ENCODE measurements at regions not wholly inside any gene's neighbourhood (a gene's known extent, or its start where the extent isn't known, plus 50 kb on each side); places are given as distances from the start of the nearest gene placed in this dataset.

DNA sequence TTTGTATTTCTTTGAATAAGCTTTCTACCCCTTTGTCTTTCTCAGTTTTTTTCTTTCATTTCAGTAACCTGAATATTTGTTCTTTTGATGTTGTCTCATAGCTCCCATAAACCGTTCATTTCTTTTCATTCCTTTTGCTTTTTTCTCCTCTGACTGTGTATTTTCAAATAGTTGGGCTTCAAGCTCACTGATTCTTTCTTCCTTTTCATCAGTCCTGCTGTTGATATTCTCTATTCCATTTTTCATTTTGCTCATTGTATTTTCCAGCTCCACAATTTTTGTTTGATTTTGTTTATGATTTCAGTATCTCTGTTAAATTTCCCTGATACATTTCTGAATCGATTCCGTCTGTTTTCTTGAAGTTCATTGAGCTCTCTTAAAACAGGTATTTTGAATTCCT, 129.6 kb upstream of the NUDT6 start:
- no peak for TF ChIP-seq POLR2A (IDR thresholded peaks at IDR 0.05)
- no peak for TF ChIP-seq CTCF (IDR thresholded peaks at IDR 0.05)
